ENCODE measurements at regions not wholly inside any gene's neighbourhood (a gene's known extent, or its start where the extent isn't known, plus 50 kb on each side); places are given as distances from the start of the nearest gene placed in this dataset.

GRCh38 chrX:40358994-40359393, 221.8 kb upstream of the ATP6AP2 start:
- CTCF ChIA-PET = no interaction called here
- no peak for ATAC-seq
- WGBS (ENCODE audit: missing lambda C conversion rate) = 78% methylated on average over 12 of the region's 15 CpGs
- Histone ChIP-seq H3K9me3 (no peaks in the 10 kb centered on the region), H3K27ac (no peak overlapping the region), H3K4me3 (no peak overlapping the region), H3K4me1 (no peaks in the 10 kb centered on the region), H3K4me2 (no peak overlapping the region)
- POLR2A ChIA-PET = no interaction called here
- no peak for FAIRE-seq
- no peak for DNase-seq (ENCODE audit: low read depth in 1 of 2, low spot score in 1 of 2)
- TF ChIP-seq HDAC2 (IDR thresholded peaks at IDR 0.05) = no peak
- no peak for TF ChIP-seq ZNF302 (CRISPR knock-in tag; IDR thresholded peaks at IDR 0.05)
- TF ChIP-seq PHF8 (IDR thresholded peaks at IDR 0.05; ENCODE audit: borderline replicate concordance, low read depth) = no peak
- TF ChIP-seq ESRRA (IDR thresholded peaks at IDR 0.05; ENCODE audit: borderline replicate concordance, low read length) = no peak

DNA sequence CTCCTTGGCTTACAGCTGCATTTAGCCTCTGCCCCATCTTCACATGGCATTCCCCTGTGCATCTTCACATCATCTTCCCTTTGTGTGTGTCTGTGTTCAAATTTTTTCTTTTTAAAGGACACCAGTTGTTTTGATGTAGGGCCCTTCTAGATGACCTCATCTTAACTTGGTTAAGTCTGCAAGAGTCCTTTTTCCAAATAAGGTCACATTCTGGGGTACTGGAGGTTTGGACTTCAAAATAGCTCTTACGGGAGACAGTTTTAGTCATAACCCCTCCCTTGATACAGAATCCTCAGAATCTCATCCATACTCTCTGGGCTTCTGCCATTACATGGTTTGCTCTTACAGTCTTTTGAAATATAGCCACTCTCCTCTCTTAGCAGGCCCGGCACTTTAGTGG, 231.5 kb upstream of the ATP6AP2 start:
- no peak overlapping the region for H3K27ac ChIP-seq
- ATAC-seq = no peak
- H3K9me3 ChIP-seq = 0 out of 3 replicates have a peak, but pooled peaks cover 6% of the 10 kb centered on the region
- no peak for FAIRE-seq
- TF ChIP-seq MAZ (IDR thresholded peaks at IDR 0.05; ENCODE audit: borderline replicate concordance, low read depth, low read length) (no peak), PHF8 (IDR thresholded peaks at IDR 0.05; ENCODE audit: borderline replicate concordance, low read depth) (no peak), FOXS1 (CRISPR knock-in tag; IDR thresholded peaks at IDR 0.05) (no peak), ESRRA (IDR thresholded peaks at IDR 0.05; ENCODE audit: borderline replicate concordance, low read length) (no peak), TP53 (CRISPR knock-in tag; IDR thresholded peaks at IDR 0.05) (no peak), NR3C1 (IDR thresholded peaks at IDR 0.05) (no peak), BHLHE40 (IDR thresholded peaks at IDR 0.05; ENCODE audit: low read depth, low read length) (no peak), NFE2L2 (conservative IDR thresholded peaks at IDR 0.05; ENCODE audit: low read length) (no peak), HEYL (CRISPR knock-in tag; IDR thresholded peaks at IDR 0.05) (no peak), CHD4 (IDR thresholded peaks at IDR 0.05; ENCODE audit: borderline replicate concordance) (no peak), RCOR1 (IDR thresholded peaks at IDR 0.05; ENCODE audit: low read depth, low read length) (no peak), KDM5A (IDR thresholded peaks at IDR 0.05) (no peak), JUN (IDR thresholded peaks at IDR 0.05) (no peak), FOSL2 (IDR thresholded peaks at IDR 0.05) (no peak), FOSL2 (CRISPR knock-in tag; IDR thresholded peaks at IDR 0.05) (no peak), HOXB5 (CRISPR knock-in tag; IDR thresholded peaks at IDR 0.05) (no peak), CBX8 (IDR thresholded peaks at IDR 0.05) (no peak)
- TF ChIP-seq, protein P1, sequence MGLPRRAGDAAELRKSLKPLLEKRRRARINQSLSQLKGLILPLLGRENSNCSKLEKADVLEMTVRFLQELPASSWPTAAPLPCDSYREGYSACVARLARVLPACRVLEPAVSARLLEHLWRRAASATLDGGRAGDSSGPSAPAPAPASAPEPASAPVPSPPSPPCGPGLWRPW (IDR thresholded peaks at IDR 0.05) = no peak
- TF ChIP-seq, protein P2, sequence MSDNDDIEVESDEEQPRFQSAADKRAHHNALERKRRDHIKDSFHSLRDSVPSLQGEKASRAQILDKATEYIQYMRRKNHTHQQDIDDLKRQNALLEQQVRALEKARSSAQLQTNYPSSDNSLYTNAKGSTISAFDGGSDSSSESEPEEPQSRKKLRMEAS (IDR thresholded peaks at IDR 0.05) = no peak
- no peak for DNase-seq (ENCODE audit: low read depth in 1 of 2, low spot score in 1 of 2)
- WGBS (ENCODE audit: missing lambda C conversion rate) = 27% methylated on average over 2 of the region's 2 CpGs
- POLR2A ChIA-PET = no interaction called here
- CTCF ChIA-PET = no interaction called here
- no peak overlapping the region for H3K4me2 ChIP-seq
- no peak overlapping the region for H3K4me3 ChIP-seq
- H3K4me1 ChIP-seq = no peaks in the 10 kb centered on the region

DNA sequence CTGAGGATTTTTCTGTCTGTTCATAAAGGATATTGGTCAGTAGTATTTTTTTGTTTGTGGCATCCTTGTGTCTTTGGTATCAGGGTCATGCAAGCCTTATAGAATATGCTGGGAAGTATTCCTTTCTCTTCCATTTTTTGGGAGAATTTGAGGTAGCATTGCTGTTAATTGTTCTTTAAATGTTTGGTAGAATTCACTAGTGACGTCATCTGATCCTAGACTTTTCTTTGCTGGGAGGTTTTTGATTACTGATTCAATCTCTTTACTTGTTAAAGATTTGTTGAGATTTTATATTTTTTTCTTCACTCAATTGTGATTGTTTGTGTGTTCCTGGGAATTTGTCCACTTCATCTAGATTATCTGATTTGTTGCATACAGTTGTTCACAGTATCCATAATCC, 234.4 kb upstream of the ATP6AP2 start:
- WGBS (ENCODE audit: missing lambda C conversion rate) = 0% methylated on average over 1 of the region's 1 CpG
- POLR2A ChIA-PET = no interaction called here

More for the DNA sequence above, 234.4 kb upstream of the ATP6AP2 start:
- no peak overlapping the region for H3K4me2 ChIP-seq
- no peaks in the 10 kb centered on the region for H3K4me1 ChIP-seq
- H3K9me3 ChIP-seq = 0 out of 3 replicates have a peak, but pooled peaks cover 6% of the 10 kb centered on the region
- TF ChIP-seq EHF (CRISPR knock-in tag; IDR thresholded peaks at IDR 0.05) (no peak), CBX8 (IDR thresholded peaks at IDR 0.05) (no peak), RCOR1 (IDR thresholded peaks at IDR 0.05; ENCODE audit: low read depth, low read length) (no peak), ZC3H11A (IDR thresholded peaks at IDR 0.05) (no peak), MYC (IDR thresholded peaks at IDR 0.05; ENCODE audit: borderline replicate concordance, low read length) (no peak), ELK1 (IDR thresholded peaks at IDR 0.05; ENCODE audit: low read depth, low read length) (no peak), SREBF2 (IDR thresholded peaks at IDR 0.05) (no peak), HDAC2 (IDR thresholded peaks at IDR 0.05) (no peak), HOXB5 (CRISPR knock-in tag; IDR thresholded peaks at IDR 0.05) (no peak), CHD2 (IDR thresholded peaks at IDR 0.05; ENCODE audit: low read length, partially characterized antibody) (no peak), RNF2 (IDR thresholded peaks at IDR 0.05; ENCODE audit: borderline replicate concordance, low read depth) (no peak), HOXB13 (CRISPR knock-in tag; IDR thresholded peaks at IDR 0.05; ENCODE audit: low read depth) (no peak), RAD21 (conservative IDR thresholded peaks at IDR 0.05 in 1 of 2, IDR thresholded peaks at IDR 0.05 in 1 of 2) (no peak)
- TF ChIP-seq, protein P3, sequence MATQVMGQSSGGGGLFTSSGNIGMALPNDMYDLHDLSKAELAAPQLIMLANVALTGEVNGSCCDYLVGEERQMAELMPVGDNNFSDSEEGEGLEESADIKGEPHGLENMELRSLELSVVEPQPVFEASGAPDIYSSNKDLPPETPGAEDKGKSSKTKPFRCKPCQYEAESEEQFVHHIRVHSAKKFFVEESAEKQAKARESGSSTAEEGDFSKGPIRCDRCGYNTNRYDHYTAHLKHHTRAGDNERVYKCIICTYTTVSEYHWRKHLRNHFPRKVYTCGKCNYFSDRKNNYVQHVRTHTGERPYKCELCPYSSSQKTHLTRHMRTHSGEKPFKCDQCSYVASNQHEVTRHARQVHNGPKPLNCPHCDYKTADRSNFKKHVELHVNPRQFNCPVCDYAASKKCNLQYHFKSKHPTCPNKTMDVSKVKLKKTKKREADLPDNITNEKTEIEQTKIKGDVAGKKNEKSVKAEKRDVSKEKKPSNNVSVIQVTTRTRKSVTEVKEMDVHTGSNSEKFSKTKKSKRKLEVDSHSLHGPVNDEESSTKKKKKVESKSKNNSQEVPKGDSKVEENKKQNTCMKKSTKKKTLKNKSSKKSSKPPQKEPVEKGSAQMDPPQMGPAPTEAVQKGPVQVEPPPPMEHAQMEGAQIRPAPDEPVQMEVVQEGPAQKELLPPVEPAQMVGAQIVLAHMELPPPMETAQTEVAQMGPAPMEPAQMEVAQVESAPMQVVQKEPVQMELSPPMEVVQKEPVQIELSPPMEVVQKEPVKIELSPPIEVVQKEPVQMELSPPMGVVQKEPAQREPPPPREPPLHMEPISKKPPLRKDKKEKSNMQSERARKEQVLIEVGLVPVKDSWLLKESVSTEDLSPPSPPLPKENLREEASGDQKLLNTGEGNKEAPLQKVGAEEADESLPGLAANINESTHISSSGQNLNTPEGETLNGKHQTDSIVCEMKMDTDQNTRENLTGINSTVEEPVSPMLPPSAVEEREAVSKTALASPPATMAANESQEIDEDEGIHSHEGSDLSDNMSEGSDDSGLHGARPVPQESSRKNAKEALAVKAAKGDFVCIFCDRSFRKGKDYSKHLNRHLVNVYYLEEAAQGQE (IDR thresholded peaks at IDR 0.05) = no peak
- CTCF ChIA-PET = no interaction called here
- no peak overlapping the region for H3K4me3 ChIP-seq
- H3K27ac ChIP-seq = no peak overlapping the region
- FAIRE-seq (no peak), DNase-seq (ENCODE audit: low read depth in 1 of 2, low spot score in 1 of 2) (no peak), ATAC-seq (no peak)
